IPS-18a (cell line): ENCODE measurements at regions not wholly inside any gene's neighbourhood (a gene's known extent, or its start where the extent isn't known, plus 50 kb on each side); places are given as distances from the start of the nearest gene placed in this dataset.

Experiments used
- H3K27ac ChIP-seq: one replicate; pipeline ENCODE4 v1.5.1; 2013; ENCODE audit warnings: low read length
- H3K27me3 ChIP-seq: one replicate; pipeline ENCODE4 v1.6.1; 2013; ENCODE audit warnings: mild to moderate bottlenecking, low read length; ENCODE audit not compliant: control insufficient read depth, insufficient read depth
- H3K36me3 ChIP-seq: one replicate; pipeline ENCODE4 v1.6.1; 2013; ENCODE audit warnings: low read depth, low read length; ENCODE audit not compliant: control insufficient read depth
- H3K4me1 ChIP-seq: one replicate; pipeline ENCODE4 v1.6.1; 2013; ENCODE audit warnings: low read depth, low read length; ENCODE audit not compliant: control insufficient read depth
- H3K4me3 ChIP-seq: one replicate; pipeline ENCODE4 v1.5.1; 2013; ENCODE audit warnings: low read length
- H3K9ac ChIP-seq: one replicate; pipeline ENCODE4 v1.6.1; 2013; ENCODE audit warnings: mild to moderate bottlenecking, low read length, moderate library complexity
- H3K9me3 ChIP-seq: one replicate; pipeline ENCODE4 v1.6.1; 2013; ENCODE audit warnings: low read depth, low read length; ENCODE audit not compliant: control insufficient read depth

GRCh38 chr4:14130551-14130950 is 503.0 kb upstream of the BOD1L1 start:
- no peak overlapping the region for H3K9ac ChIP-seq
- no peak overlapping the region for H3K27ac ChIP-seq
- no peak overlapping the region for H3K4me3 ChIP-seq
- no peaks in the 10 kb centered on the region for H3K9me3 ChIP-seq
- no peaks in the 10 kb centered on the region for H3K36me3 ChIP-seq
- H3K4me1 ChIP-seq = no peaks in the 10 kb centered on the region
- H3K27me3 ChIP-seq = no peaks in the 10 kb centered on the region

GRCh38 chr4:14131335-14131734 is 503.8 kb upstream of the BOD1L1 start:
- no peaks in the 10 kb centered on the region for H3K4me1 ChIP-seq
- no peak overlapping the region for H3K4me3 ChIP-seq
- no peak overlapping the region for H3K9ac ChIP-seq
- H3K27ac ChIP-seq = no peak overlapping the region
- no peaks in the 10 kb centered on the region for H3K9me3 ChIP-seq
- no peaks in the 10 kb centered on the region for H3K36me3 ChIP-seq
- no peaks in the 10 kb centered on the region for H3K27me3 ChIP-seq

GRCh38 chr4:14132301-14132700 is 504.8 kb upstream of the BOD1L1 start:
- Histone ChIP-seq H3K36me3 (no peaks in the 10 kb centered on the region), H3K9me3 (no peaks in the 10 kb centered on the region), H3K4me3 (no peak overlapping the region), H3K27me3 (no peaks in the 10 kb centered on the region), H3K27ac (no peak overlapping the region), H3K9ac (no peak overlapping the region), H3K4me1 (no peaks in the 10 kb centered on the region)

GRCh38 chr4:14138106-14138505 is 510.6 kb upstream of the BOD1L1 start:
- Histone ChIP-seq H3K9me3 (no peaks in the 10 kb centered on the region), H3K36me3 (no peaks in the 10 kb centered on the region), H3K9ac (no peak overlapping the region), H3K27me3 (no peaks in the 10 kb centered on the region), H3K4me3 (no peak overlapping the region), H3K4me1 (no peaks in the 10 kb centered on the region), H3K27ac (no peak overlapping the region)

GRCh38 chr4:14143892-14144291 is 516.4 kb upstream of the BOD1L1 start:
- Histone ChIP-seq H3K36me3 (no peaks in the 10 kb centered on the region), H3K27ac (no peak overlapping the region), H3K27me3 (no peaks in the 10 kb centered on the region), H3K9me3 (no peaks in the 10 kb centered on the region), H3K4me1 (no peaks in the 10 kb centered on the region), H3K4me3 (no peak overlapping the region), H3K9ac (no peak overlapping the region)

- Histone ChIP-seq H3K27ac (no peak overlapping the region), H3K4me3 (no peak overlapping the region), H3K36me3 (no peaks in the 10 kb centered on the region), H3K9ac (no peak overlapping the region), H3K9me3 (no peaks in the 10 kb centered on the region), H3K4me1 (no peaks in the 10 kb centered on the region), H3K27me3 (no peaks in the 10 kb centered on the region)
These were observed 521.9 kb upstream of the BOD1L1 start for GRCh38 chr4:14149176-14150053.

GRCh38 chr4:14151101-14151500 is 523.6 kb upstream of the BOD1L1 start:
- no peak overlapping the region for H3K4me3 ChIP-seq
- no peaks in the 10 kb centered on the region for H3K27me3 ChIP-seq
- H3K9me3 ChIP-seq = no peaks in the 10 kb centered on the region
- H3K9ac ChIP-seq = no peak overlapping the region
- H3K27ac ChIP-seq = no peak overlapping the region
- H3K36me3 ChIP-seq = no peaks in the 10 kb centered on the region
- no peaks in the 10 kb centered on the region for H3K4me1 ChIP-seq

- Histone ChIP-seq H3K36me3 (no peaks in the 10 kb centered on the region), H3K9me3 (no peaks in the 10 kb centered on the region), H3K4me1 (no peaks in the 10 kb centered on the region), H3K27me3 (no peaks in the 10 kb centered on the region), H3K9ac (no peak overlapping the region), H3K27ac (no peak overlapping the region), H3K4me3 (no peak overlapping the region)
These were observed 525.5 kb upstream of the BOD1L1 start for GRCh38 chr4:14152834-14153519.

- Histone ChIP-seq H3K9ac (no peak overlapping the region), H3K4me3 (no peak overlapping the region), H3K27ac (no peak overlapping the region), H3K9me3 (no peaks in the 10 kb centered on the region), H3K27me3 (no peaks in the 10 kb centered on the region), H3K36me3 (no peaks in the 10 kb centered on the region), H3K4me1 (no peaks in the 10 kb centered on the region)
These were observed 528.3 kb upstream of the BOD1L1 start for GRCh38 chr4:14155803-14156202.

- Histone ChIP-seq H3K4me1 (no peaks in the 10 kb centered on the region), H3K4me3 (no peak overlapping the region), H3K27ac (no peak overlapping the region), H3K9me3 (no peaks in the 10 kb centered on the region), H3K9ac (no peak overlapping the region), H3K36me3 (no peaks in the 10 kb centered on the region), H3K27me3 (no peaks in the 10 kb centered on the region)
These were observed 529.7 kb upstream of the BOD1L1 start for GRCh38 chr4:14157262-14157661.

- Histone ChIP-seq H3K27me3 (no peaks in the 10 kb centered on the region), H3K4me1 (peaks cover 19% of the 10 kb centered on the region), H3K9me3 (no peaks in the 10 kb centered on the region), H3K9ac (no peak overlapping the region), H3K36me3 (no peaks in the 10 kb centered on the region), H3K4me3 (no peak overlapping the region), H3K27ac (no peak overlapping the region)
These were observed 537.8 kb upstream of the BOD1L1 start for GRCh38 chr4:14165222-14165920.
